Calu3 (cell line): ENCODE measurements at regions not wholly inside any gene's neighbourhood (a gene's known extent, or its start where the extent isn't known, plus 50 kb on each side); places are given as distances from the start of the nearest gene placed in this dataset.
"Not testable (repeated sequence)": the region's sequence is repeated elsewhere in the genome, so short reads cannot be mapped to it uniquely, and the experiment has no call there.

Experiments
- BruUV-seq: library from RNA; stranded (reverse); fragments of 400-500 nt; replicated peaks from 2 replicates; lab custom pipeline; 2021; lab: Mats Ljungman, UMichigan
- CTCF ChIA-PET: fragments of 300-600 bp; sonication (Branson Sonifier 250); formaldehyde crosslinking; loops from one replicate; lab custom pipeline; 2022; ENCODE audit warnings: antibody characterized with exemption; lab: Charles Lee
- DNase-seq: peaks from one replicate; pipeline ENCODE4 v3.0.0; 2022
- H3K27ac Mint-ChIP-seq: one replicate; pipeline ENCODE4 v1.8.0; 2022; ENCODE audit warnings: mixed read lengths; ENCODE audit not compliant: unreplicated experiment
- H3K27me3 Mint-ChIP-seq: one replicate; pipeline ENCODE4 v1.8.0; 2022; ENCODE audit warnings: mixed read lengths; ENCODE audit not compliant: unreplicated experiment
- H3K36me3 Mint-ChIP-seq: one replicate; pipeline ENCODE4 v1.8.0; 2022; ENCODE audit warnings: mild to moderate bottlenecking, moderate library complexity, mixed read lengths; ENCODE audit not compliant: insufficient read depth, unreplicated experiment
- H3K4me1 Mint-ChIP-seq: one replicate; pipeline ENCODE4 v1.8.0; 2022; ENCODE audit warnings: mild to moderate bottlenecking, low read depth, mixed read lengths; ENCODE audit not compliant: unreplicated experiment
- H3K4me3 Mint-ChIP-seq: one replicate; pipeline ENCODE4 v1.8.0; 2022; ENCODE audit warnings: mild to moderate bottlenecking, low read depth, moderate library complexity, mixed read lengths; ENCODE audit not compliant: unreplicated experiment
- H3K9me3 Mint-ChIP-seq: one replicate; pipeline ENCODE4 v1.8.0; 2022; ENCODE audit warnings: low read depth, mixed read lengths; ENCODE audit not compliant: unreplicated experiment
- intact Hi-C: fragments of 100-400 bp; cut with micrococcal nuclease; formaldehyde crosslinking; loops from one replicate; pipeline ENCODE4 v1.10.0; 2022; ENCODE audit not compliant: unreplicated experiment
- TF ChIP-seq, protein P1 (sequence below): fragments of 200-600 bp; IDR thresholded peaks from one replicate; pipeline ENCODE4 v1.8.0; 2022; ENCODE audit warnings: antibody characterized with exemption; ENCODE audit not compliant: unreplicated experiment

DNA sequence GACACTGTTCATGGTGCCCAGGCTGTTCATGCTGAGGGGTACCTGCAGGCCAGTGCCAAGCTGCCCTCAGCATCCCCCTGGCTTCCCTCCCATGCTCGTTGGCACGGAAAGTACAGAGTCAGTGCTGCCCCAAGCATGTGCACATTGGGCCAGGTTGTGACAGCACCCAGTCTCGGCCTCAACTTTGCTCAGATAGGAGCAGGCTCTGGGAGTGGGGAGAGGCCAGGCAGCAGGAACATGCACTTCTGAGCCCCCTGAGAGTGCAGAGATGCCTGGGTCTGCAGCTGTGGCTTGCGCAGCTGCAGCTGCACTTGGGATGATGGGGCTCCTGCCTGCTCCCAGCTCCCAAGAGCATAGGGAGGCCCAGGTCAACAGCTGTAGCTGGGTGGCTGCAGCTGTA is 966.4 kb upstream of the NCAM2 start:
- DNase-seq = no peak
- intact Hi-C loops = no loop called here
- no TSS peak for BruUV-seq
- Mint-ChIP-seq H3K4me1 (no peaks in the 10 kb centered on the region), H3K36me3 (no peaks in the 10 kb centered on the region), H3K27ac (no peak overlapping the region), H3K27me3 (no peaks in the 10 kb centered on the region), H3K4me3 (no peak overlapping the region), H3K9me3 (peaks cover 5% of the 10 kb centered on the region)
- TF ChIP-seq, protein P1, sequence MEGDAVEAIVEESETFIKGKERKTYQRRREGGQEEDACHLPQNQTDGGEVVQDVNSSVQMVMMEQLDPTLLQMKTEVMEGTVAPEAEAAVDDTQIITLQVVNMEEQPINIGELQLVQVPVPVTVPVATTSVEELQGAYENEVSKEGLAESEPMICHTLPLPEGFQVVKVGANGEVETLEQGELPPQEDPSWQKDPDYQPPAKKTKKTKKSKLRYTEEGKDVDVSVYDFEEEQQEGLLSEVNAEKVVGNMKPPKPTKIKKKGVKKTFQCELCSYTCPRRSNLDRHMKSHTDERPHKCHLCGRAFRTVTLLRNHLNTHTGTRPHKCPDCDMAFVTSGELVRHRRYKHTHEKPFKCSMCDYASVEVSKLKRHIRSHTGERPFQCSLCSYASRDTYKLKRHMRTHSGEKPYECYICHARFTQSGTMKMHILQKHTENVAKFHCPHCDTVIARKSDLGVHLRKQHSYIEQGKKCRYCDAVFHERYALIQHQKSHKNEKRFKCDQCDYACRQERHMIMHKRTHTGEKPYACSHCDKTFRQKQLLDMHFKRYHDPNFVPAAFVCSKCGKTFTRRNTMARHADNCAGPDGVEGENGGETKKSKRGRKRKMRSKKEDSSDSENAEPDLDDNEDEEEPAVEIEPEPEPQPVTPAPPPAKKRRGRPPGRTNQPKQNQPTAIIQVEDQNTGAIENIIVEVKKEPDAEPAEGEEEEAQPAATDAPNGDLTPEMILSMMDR = no peak
- CTCF ChIA-PET = no interaction called here

DNA sequence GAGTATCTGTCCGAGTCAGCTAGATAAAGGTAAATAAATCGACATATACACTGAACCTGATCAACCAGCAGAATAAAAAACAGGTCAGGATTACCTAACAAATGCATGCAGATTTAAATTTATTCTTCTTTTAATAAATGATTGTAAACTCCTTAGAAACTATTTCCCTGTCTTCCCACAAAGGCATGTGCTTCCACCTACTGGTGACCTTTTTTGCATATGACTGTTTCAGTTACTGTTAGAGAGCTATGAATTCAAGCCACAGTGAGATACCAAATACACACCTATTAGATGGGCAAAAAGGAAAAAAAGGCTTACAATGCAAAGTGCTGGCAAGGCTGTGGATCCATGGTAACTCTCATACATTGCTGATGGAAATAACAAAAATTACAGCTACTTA is 957.4 kb upstream of the NCAM2 start:
- H3K27me3 Mint-ChIP-seq = no peaks in the 10 kb centered on the region
- H3K4me1 Mint-ChIP-seq = no peaks in the 10 kb centered on the region
- no TSS peak for BruUV-seq
- no peak overlapping the region for H3K27ac Mint-ChIP-seq
- H3K36me3 Mint-ChIP-seq = no peaks in the 10 kb centered on the region
- TF ChIP-seq, protein P1 = no peak
- H3K4me3 Mint-ChIP-seq = no peak overlapping the region
- CTCF ChIA-PET = no interaction called here
- H3K9me3 Mint-ChIP-seq = peaks cover 7% of the 10 kb centered on the region
- intact Hi-C loops = no loop called here
- no peak for DNase-seq

DNA sequence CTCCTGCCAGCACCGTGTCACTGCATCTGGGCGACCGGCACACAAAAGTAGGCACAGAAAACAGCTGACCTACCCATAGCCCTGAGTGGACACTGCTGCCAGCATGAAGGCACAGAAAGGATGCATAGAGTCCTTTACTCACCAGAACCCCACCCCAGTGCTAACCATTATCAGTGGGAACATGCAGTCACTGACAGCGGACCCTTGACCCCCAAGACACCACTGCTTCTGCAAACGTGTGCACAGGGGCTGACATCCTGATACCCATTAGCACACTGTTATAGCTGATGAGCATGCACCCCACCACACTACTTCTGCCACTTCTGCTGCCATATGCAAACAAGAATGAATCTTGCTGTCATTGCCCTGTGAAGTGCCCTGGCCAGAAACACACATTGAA is 953.0 kb upstream of the NCAM2 start:
- intact Hi-C loops = no loop called here
- TF ChIP-seq, protein P1 = no peak
- Mint-ChIP-seq H3K36me3 (no peaks in the 10 kb centered on the region), H3K9me3 (peaks cover 8% of the 10 kb centered on the region), H3K4me1 (no peaks in the 10 kb centered on the region), H3K27me3 (no peaks in the 10 kb centered on the region), H3K4me3 (no peak overlapping the region), H3K27ac (no peak overlapping the region)
- CTCF ChIA-PET = no interaction called here
- DNase-seq = no peak
- no TSS peak for BruUV-seq

DNA sequence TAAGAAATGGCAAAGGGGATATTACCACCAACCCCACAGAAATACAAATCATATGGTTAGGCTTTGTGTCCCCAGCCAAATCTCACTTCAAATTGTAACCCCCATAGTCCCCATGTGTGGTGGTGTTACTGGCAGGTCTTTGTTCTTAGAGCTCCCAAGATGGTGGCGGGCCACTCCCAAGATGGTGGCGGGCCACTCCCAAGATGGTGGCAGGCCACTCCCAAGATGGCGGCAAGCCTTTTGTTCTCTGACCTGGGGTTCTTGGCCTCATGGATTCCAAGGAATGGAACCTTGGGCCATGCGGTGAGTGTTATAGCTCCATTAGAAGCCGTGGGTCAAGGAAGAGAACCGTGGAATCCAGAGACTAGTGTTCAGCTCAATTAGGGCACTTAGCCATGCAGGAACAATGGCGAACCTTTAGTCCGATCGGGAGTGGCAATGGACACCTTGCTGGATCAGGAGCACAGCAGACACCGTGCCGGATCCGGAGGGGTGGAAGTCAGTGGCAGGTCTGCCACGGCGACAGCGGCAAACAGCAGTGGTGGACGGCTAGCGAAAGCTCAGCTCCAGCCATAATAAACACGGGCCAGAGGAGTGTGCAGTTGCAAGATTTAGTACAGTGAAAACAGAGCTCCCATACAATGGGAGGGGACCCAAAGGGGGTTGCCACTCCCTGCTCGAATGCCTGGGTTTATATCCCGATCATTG is 949.9 kb upstream of the NCAM2 start:
- intact Hi-C loops, H3K4me3 Mint-ChIP-seq, DNase-seq, H3K27me3 Mint-ChIP-seq, H3K36me3 Mint-ChIP-seq, BruUV-seq, CTCF ChIA-PET, H3K27ac Mint-ChIP-seq, H3K4me1 Mint-ChIP-seq, H3K9me3 Mint-ChIP-seq: not testable (repeated sequence)

DNA sequence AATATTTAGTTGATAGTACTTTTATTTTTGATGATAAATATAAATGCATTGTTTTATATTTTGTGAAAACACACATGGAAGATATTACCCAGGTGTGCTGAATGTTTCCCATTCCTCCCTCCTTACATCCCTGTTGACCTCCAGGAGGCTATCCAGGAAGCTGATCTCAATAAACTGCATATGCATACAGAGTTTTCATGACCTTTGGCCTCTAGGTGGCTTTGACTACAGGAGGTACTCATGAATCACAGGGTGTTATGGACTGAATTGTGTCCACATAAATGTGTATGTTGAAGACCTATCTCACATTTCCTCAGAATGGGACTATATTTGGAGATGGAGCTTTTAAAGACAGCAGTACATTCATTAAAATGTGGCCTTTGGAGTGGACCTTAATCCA is 914.9 kb upstream of the NCAM2 start:
- Mint-ChIP-seq H3K4me1 (no peaks in the 10 kb centered on the region), H3K27me3 (no peaks in the 10 kb centered on the region), H3K4me3 (no peak overlapping the region), H3K27ac (no peak overlapping the region), H3K36me3 (no peaks in the 10 kb centered on the region), H3K9me3 (no peaks in the 10 kb centered on the region)
- BruUV-seq = no TSS peak
- CTCF ChIA-PET = no interaction called here
- TF ChIP-seq, protein P1 = no peak
- intact Hi-C loops = no loop called here
- no peak for DNase-seq
